ENCODE measurements at regions not wholly inside any gene's neighbourhood (a gene's known extent, or its start where the extent isn't known, plus 50 kb on each side); places are given as distances from the start of the nearest gene placed in this dataset.

DNA sequence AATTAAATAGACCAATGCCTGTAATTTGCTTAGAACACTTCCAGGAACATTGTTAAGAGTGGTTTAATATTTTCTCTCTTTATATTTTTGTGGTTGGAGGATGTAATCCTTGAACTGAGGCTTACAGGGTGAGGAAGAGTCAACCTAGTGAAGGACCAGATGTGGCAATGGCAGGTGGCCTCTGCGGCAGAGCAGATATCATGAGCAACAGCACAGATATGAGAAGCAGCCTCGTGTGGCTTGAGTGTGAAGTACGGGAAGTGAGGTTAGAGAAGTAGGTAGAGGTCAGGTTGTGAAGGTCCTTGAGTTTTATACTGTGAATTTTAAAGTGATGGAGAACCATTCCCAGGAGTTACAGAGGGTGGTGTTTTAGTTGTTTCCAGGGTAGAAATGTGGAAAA, 417.6 kb upstream of the SUCLG2 start:
- no peak for TF ChIP-seq POLR2A (IDR thresholded peaks at IDR 0.05)
- no peak for TF ChIP-seq CTCF (IDR thresholded peaks at IDR 0.05)
- TF ChIP-seq EP300 (IDR thresholded peaks at IDR 0.05): no peak

All from ovary (tissue), 3 donors.